ENCODE measurements at regions not wholly inside any gene's neighbourhood (a gene's known extent, or its start where the extent isn't known, plus 50 kb on each side); places are given as distances from the start of the nearest gene placed in this dataset.

DNA sequence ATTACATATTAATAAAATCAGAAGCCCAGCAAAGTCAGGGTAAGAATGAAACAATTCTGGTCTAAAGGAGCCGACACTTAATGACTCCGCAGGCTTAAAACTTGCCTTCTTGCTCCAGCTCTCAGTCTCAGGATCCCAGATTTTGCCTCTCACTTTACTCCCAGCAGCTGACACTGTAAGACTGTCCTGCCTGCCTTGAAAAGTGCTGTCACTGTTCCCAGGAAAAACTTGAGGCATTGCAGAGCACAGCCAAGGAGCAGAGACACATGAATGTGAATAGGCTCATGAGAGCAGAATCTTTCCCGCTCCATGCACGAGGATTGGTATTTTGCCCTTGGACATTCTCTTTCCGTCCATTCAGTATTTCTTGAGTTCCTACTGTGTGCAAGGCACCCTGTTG, 457.6 kb upstream of the ZFHX3 start (continued):
- TF ChIP-seq, protein P1, sequence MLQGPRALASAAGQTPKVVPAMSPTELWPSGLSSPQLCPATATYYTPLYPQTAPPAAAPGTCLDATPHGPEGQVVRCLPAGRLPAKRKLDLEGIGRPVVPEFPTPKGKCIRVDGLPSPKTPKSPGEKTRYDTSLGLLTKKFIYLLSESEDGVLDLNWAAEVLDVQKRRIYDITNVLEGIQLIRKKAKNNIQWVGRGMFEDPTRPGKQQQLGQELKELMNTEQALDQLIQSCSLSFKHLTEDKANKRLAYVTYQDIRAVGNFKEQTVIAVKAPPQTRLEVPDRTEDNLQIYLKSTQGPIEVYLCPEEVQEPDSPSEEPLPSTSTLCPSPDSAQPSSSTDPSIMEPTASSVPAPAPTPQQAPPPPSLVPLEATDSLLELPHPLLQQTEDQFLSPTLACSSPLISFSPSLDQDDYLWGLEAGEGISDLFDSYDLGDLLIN (CRISPR knock-in tag; IDR thresholded peaks at IDR 0.05; ENCODE audit: borderline replicate concordance) = no peak
- no peak for TF ChIP-seq NR2C2 (CRISPR knock-in tag; IDR thresholded peaks at IDR 0.05; ENCODE audit: borderline replicate concordance)
- no peak for TF ChIP-seq ZNF749 (CRISPR knock-in tag; IDR thresholded peaks at IDR 0.05; ENCODE audit: borderline replicate concordance)

DNA sequence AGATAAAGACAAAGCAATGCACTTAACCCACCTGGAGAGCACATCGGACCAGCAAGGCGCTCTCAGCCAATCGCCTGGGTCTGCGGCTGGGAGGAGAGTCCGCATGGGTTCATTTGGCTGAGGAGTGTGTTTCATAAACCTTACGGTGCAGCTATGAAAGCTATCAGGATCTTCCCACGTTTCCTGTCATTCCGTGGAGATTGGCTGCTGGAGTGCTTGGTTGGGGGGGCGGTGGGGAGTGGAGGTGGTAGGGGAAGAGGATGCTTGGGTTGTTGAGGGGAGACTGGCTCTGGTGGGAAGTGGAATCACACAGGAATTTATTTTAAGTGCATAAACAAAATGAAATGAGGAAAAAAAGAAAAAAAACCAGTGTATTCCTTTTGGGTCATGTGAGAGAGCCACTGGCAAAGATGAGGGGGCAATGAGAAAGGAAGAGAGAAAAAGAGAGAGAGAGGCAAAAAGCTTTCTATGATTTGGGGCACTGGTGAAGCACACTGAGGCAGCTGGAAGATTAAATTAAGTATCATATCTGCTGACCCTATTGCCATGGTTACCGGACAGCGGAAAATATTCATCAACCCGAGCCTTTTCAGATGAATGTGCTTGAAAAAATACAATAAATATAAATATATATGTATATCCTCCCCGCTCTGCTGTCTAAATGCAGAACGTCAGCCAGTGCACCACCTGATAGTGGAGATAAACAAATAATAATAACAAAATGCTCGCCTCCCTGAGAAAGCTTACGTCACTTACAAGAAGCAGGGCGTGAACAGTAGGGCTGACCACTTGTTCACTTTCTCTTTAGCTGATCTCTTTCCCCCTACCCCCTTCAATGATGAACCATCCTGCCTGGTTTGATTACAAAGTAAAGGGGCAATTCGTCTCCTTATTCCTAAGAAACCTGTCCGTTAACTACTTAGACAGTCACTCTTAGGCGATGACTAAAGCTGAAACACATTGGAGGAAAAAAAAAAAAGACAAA, 457.0 kb upstream of the ZFHX3 start:
- Histone ChIP-seq H3K79me2 (ENCODE audit: insufficient read depth, low read length) (no peaks in the 10 kb centered on the region), H3K4me3 (replicated peaks in 1 of 3; ENCODE audit: insufficient read depth in 1 of 3, low read depth in 2 of 3, low read length in 3 of 3) (no peak overlapping the region), H4K20me1 (ENCODE audit: insufficient read depth, low read length) (no peaks in the 10 kb centered on the region), H3K4me1 (ENCODE audit: insufficient read depth, low read length) (no peaks in the 10 kb centered on the region), H3K9me3 (ENCODE audit: low read length) (no peaks in the 10 kb centered on the region), H3K9ac (ENCODE audit: insufficient read depth, low read depth, low read length) (no peak overlapping the region), H3K4me2 (ENCODE audit: low read depth, low read length) (no peak overlapping the region), H2AFZ (ENCODE audit: low read length) (no peak overlapping the region), H3K27me3 (ENCODE audit: control insufficient read depth in 1 of 2, insufficient read depth in 2 of 2, low read length in 2 of 2) (peaks cover 0 to 18% of the 10 kb centered on the region in 2 experiments; a peak in 2 of 5 replicates), H3K27ac (ENCODE audit: extremely low read length, insufficient read depth, low read length) (no peak overlapping the region), H3K36me3 (replicated peaks in 1 of 2; ENCODE audit: control insufficient read depth in 1 of 2, insufficient read depth in 2 of 2, low read length in 2 of 2) (no peaks in the 10 kb centered on the region)
- no TSS peak for BruUV-seq (replicated peaks)
- DNase-seq (ENCODE audit: low spot score) = no peak
- ATAC-seq = no peak
- in situ Hi-C loops (cut with HindIII; ENCODE audit: extremely low pct_ligation_motif_present, low pct_unique_long_range_greater_than_20kb) = no loop called here
- TF ChIP-seq CREB1 (IDR thresholded peaks at IDR 0.05) (0 out of 2 replicates have a peak, but pooled peaks have one; percentile 24), CREB1 (CRISPR knock-in tag; IDR thresholded peaks at IDR 0.05) (no peak), ZNF235 (CRISPR knock-in tag; IDR thresholded peaks at IDR 0.05; ENCODE audit: borderline replicate concordance) (no peak)
- TF ChIP-seq, protein P2, sequence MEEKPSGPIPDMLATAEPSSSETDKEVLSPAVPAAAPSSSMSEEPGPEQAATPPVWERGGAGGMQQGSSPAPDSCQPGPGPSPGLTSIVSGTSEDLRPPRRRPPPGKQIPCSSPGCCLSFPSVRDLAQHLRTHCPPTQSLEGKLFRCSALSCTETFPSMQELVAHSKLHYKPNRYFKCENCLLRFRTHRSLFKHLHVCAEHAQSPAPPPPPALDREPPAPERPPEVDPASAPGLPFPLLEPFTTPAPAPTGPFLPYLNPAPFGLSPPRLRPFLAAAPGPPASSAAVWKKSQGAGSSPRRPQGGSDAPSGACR (CRISPR knock-in tag; IDR thresholded peaks at IDR 0.05) = no peak
- ChIA-PET POLR2A (no interaction called here), CTCF (ENCODE audit: low intra/inter-chr PET ratio, low total read pairs) (no interaction called here)
- FAIRE-seq = no peak
- 21% methylated on average over 20 of the region's 20 CpGs for whole genome bisulfite sequencing (ENCODE audit: low lambda C conversion rate)
- intact Hi-C loops (cut with micrococcal nuclease; ENCODE audit: unreplicated experiment) = no loop called here

All from HepG2 (cell line).